Ishikawa (cell line): ENCODE measurements at regions not wholly inside any gene's neighbourhood (a gene's known extent, or its start where the extent isn't known, plus 50 kb on each side); places are given as distances from the start of the nearest gene placed in this dataset.

Experiments used
- CEBPB ChIP-seq: IDR thresholded peaks from 2 replicates; pipeline ENCODE4 v1.6.1; 2012
- CREB1 ChIP-seq: IDR thresholded peaks from 2 replicates; pipeline ENCODE4 v1.6.1; 2012; ENCODE audit warnings: low read depth
- EGR1 ChIP-seq: IDR thresholded peaks from 2 replicates; pipeline ENCODE4 v1.6.1; 2012
- EP300 ChIP-seq: IDR thresholded peaks from 2 replicates; pipeline ENCODE4 v1.6.1; 2012; ENCODE audit warnings: borderline replicate concordance
- FOXM1 ChIP-seq: IDR thresholded peaks from 2 replicates; pipeline ENCODE4 v1.6.1; 2012; ENCODE audit warnings: low read depth, borderline replicate concordance
- NFIC ChIP-seq: IDR thresholded peaks from 2 replicates; pipeline ENCODE4 v1.6.1; 2012
- RAD21 ChIP-seq: IDR thresholded peaks from 2 replicates; pipeline ENCODE4 v1.6.1; 2012; ENCODE audit warnings: low read depth
- TAF1 ChIP-seq: IDR thresholded peaks from 2 replicates; pipeline ENCODE4 v1.6.1; 2012; ENCODE audit warnings: low read depth, mild to moderate bottlenecking
- TCF12 ChIP-seq: IDR thresholded peaks from 2 replicates; pipeline ENCODE4 v1.6.1; 2012; ENCODE audit warnings: low read depth
- TEAD4 ChIP-seq: IDR thresholded peaks from 2 replicates; pipeline ENCODE4 v1.6.1; 2012
- YY1 ChIP-seq: IDR thresholded peaks from 2 replicates; pipeline ENCODE4 v1.6.1; 2012; ENCODE audit warnings: low read depth
- ZBTB7A ChIP-seq: IDR thresholded peaks from 2 replicates; pipeline ENCODE4 v1.6.1; 2012; ENCODE audit warnings: low read depth
- TF ChIP-seq, protein P1 (sequence below): IDR thresholded peaks from 2 replicates; pipeline ENCODE4 v1.6.1; 2012
- TF ChIP-seq, protein P2 (sequence below): IDR thresholded peaks from 2 replicates; pipeline ENCODE4 v1.6.1; 2012
- TF ChIP-seq, protein P3 (sequence below): IDR thresholded peaks from 2 replicates; pipeline ENCODE4 v1.6.1; 2012; ENCODE audit warnings: low read depth, mild to moderate bottlenecking

DNA sequence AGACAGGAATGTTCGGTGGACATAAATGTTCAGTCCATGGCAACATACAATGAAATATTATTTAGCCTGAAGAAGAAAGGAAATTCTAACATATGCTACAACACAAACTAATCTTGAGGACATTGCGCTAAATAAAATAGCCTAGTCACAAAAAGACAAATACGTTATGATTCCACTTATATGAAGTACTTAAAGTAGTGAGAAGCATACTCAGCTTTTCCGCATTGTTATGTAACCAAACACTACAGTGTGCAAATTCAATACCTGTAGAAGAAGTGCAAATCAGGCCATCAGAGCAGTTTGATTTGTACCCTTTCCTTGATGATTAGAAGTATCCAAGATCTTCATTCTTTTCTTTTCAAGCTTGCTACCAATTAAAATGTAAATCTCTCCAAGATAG is 1023.4 kb upstream of the NR2F2 start:
- no peak for TF ChIP-seq CREB1
- TF ChIP-seq, protein P1, sequence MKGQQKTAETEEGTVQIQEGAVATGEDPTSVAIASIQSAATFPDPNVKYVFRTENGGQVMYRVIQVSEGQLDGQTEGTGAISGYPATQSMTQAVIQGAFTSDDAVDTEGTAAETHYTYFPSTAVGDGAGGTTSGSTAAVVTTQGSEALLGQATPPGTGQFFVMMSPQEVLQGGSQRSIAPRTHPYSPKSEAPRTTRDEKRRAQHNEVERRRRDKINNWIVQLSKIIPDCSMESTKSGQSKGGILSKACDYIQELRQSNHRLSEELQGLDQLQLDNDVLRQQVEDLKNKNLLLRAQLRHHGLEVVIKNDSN = no peak

DNA sequence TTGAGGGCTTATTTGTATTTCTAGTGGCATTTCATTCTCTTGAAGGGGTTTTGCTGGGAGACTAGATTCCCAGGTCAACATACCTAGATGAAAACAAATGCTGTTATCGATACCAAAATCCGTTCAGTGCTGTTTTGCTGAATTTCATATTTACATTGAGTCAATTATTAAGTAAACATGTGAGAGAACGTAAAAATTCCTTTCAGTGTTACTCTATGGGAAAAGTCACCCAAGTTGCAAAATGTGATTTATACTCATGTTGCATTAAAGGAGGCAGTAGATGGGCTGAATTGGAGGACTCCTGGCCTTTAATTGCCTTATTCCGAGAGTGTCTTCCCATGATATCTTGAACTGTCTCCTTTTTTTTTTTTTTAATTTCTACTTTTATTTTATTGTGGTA is 1011.3 kb upstream of the NR2F2 start:
- TF ChIP-seq TAF1 (no peak), ZBTB7A (no peak), CREB1 (no peak), NFIC (no peak), YY1 (no peak), TEAD4 (no peak), CEBPB (no peak), EGR1 (no peak), RAD21 (no peak), EP300 (no peak), TCF12 (no peak), FOXM1 (no peak)
- TF ChIP-seq, protein P2, sequence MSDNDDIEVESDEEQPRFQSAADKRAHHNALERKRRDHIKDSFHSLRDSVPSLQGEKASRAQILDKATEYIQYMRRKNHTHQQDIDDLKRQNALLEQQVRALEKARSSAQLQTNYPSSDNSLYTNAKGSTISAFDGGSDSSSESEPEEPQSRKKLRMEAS = no peak
- TF ChIP-seq, protein P3, sequence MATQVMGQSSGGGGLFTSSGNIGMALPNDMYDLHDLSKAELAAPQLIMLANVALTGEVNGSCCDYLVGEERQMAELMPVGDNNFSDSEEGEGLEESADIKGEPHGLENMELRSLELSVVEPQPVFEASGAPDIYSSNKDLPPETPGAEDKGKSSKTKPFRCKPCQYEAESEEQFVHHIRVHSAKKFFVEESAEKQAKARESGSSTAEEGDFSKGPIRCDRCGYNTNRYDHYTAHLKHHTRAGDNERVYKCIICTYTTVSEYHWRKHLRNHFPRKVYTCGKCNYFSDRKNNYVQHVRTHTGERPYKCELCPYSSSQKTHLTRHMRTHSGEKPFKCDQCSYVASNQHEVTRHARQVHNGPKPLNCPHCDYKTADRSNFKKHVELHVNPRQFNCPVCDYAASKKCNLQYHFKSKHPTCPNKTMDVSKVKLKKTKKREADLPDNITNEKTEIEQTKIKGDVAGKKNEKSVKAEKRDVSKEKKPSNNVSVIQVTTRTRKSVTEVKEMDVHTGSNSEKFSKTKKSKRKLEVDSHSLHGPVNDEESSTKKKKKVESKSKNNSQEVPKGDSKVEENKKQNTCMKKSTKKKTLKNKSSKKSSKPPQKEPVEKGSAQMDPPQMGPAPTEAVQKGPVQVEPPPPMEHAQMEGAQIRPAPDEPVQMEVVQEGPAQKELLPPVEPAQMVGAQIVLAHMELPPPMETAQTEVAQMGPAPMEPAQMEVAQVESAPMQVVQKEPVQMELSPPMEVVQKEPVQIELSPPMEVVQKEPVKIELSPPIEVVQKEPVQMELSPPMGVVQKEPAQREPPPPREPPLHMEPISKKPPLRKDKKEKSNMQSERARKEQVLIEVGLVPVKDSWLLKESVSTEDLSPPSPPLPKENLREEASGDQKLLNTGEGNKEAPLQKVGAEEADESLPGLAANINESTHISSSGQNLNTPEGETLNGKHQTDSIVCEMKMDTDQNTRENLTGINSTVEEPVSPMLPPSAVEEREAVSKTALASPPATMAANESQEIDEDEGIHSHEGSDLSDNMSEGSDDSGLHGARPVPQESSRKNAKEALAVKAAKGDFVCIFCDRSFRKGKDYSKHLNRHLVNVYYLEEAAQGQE = no peak
- TF ChIP-seq, protein P1 = no peak

DNA sequence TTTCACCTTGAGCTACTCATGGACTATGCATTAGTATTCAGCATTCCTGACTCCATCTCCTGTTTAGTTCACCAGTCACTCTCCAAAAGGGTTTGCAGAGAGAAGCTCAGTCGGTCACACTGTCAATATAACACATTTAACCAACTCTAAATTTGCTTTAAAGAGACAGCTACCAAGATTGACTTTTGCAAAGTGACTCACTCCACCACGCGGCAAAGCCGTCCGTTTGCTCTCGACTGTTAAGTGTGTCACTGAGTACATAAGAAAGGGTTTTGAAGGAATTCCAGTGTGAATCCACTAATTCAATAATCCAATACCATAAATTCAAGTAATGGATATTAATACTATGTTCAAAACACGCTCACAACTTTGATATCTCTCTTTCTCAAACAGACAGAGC is 1006.7 kb upstream of the NR2F2 start:
- TF ChIP-seq ZBTB7A (no peak), EP300 (no peak), FOXM1 (no peak), YY1 (no peak), NFIC (no peak), TCF12 (no peak), CREB1 (no peak), RAD21 (no peak), TAF1 (no peak), TEAD4 (no peak), EGR1 (no peak), CEBPB (no peak)
- TF ChIP-seq, protein P3 = no peak
- TF ChIP-seq, protein P1 = no peak
- TF ChIP-seq, protein P2 = no peak

DNA sequence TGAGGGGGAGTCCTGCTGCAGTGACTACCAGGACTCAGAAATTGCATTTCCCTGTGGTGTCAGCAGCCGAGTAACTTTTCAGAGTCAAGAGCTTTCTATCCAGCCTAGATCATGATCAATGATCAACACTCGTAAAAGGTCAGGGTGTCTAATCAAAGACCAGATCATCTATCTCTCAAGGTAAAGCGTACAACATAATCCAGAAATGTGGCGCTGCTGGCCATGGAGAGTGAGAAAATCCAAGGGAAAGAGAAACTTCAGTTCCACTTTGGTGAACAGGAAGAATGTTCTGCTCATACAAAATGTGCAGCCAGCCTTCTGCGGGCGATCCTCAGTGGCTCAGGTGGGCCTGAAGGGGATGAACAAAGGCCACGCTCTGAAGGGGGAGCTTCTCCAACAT is 1005.8 kb upstream of the NR2F2 start:
- TF ChIP-seq EP300 (no peak), TCF12 (no peak), RAD21 (no peak), CEBPB (no peak), EGR1 (no peak), NFIC (no peak), TAF1 (no peak), TEAD4 (no peak), FOXM1 (no peak), CREB1 (no peak)
- TF ChIP-seq, protein P2 = no peak
- TF ChIP-seq, protein P3 = no peak
- TF ChIP-seq, protein P1 = no peak
